GM12892 (cell line): ENCODE measurements at regions not wholly inside any gene's neighbourhood (a gene's known extent, or its start where the extent isn't known, plus 50 kb on each side); places are given as distances from the start of the nearest gene placed in this dataset.

Source experiments
- POLR2A ChIP-seq: IDR thresholded peaks from 2 replicates; pipeline ENCODE4 v1.6.1; 2011; ENCODE audit warnings: low read depth, low read length, control low read depth
- POLR2AphosphoS5 ChIP-seq: IDR thresholded peaks from 2 replicates; pipeline ENCODE4 v1.6.1; 2011; ENCODE audit warnings: low read depth, low read length, control low read depth

GRCh38 chr5:2840372-2840915 lies 89.0 kb upstream of the IRX2 start:
- TF ChIP-seq POLR2A (no peak), POLR2AphosphoS5 (no peak)
